GM12878 (cell line): ENCODE measurements at regions not wholly inside any gene's neighbourhood (a gene's known extent, or its start where the extent isn't known, plus 50 kb on each side); places are given as distances from the start of the nearest gene placed in this dataset.

Source experiments
- ATAC-seq: fragments of 200-7000 bp; cut with Tn5 transposase; 3 replicates; pipeline ENCODE4 v1.9.1; 2020; ENCODE audit warnings: mild to moderate bottlenecking, moderate library complexity
- BruUV-seq: library from RNA; stranded (reverse); fragments of 400-500 nt; replicated peaks from 2 replicates; lab custom pipeline; 2021; lab: Mats Ljungman, UMichigan
- CTCF ChIA-PET: fragments of 300-600 bp; sonication (Branson Sonifier 250); formaldehyde crosslinking; extraction: SDS; loops from one replicate; lab custom pipeline; 2021; ENCODE audit warnings: inconsistent platforms; lab: Yijun Ruan, JAX
- POLR2A ChIA-PET: fragments of 350-600 bp; formaldehyde crosslinking; extraction: SDS; loops from one replicate; lab custom pipeline; 2021; ENCODE audit warnings: inconsistent platforms; lab: Charles Lee
- RAD21 ChIA-PET: fragments of 300-600 bp; sonication (Branson Sonifier 250); formaldehyde crosslinking; loops from one replicate; lab custom pipeline; 2023; ENCODE audit warnings: antibody characterized with exemption; ENCODE audit not compliant: unreplicated experiment; lab: Charles Lee
- SMC1A ChIA-PET: fragments of 300-600 bp; sonication (Branson Sonifier 250); formaldehyde crosslinking; loops from one replicate; lab custom pipeline; 2023; ENCODE audit not compliant: unreplicated experiment, uncharacterized antibody; lab: Charles Lee
- DNase-seq: peaks from one replicate; pipeline ENCODE4 v3.0.0-alpha.2; 2011; ENCODE audit warnings: low read depth, low spot score
- FAIRE-seq: peaks from 3 replicates; lab custom pipeline; 2011; peaks lifted over from hg19 to GRCh38; lab: Jason Lieb, UNC
- H2AFZ ChIP-seq: 2 replicates; pipeline ENCODE4 v1.6.0; 2011; ENCODE audit warnings: low read depth, low read length, control low read depth; ENCODE audit not compliant: control insufficient read depth
- H3K27ac ChIP-seq: 2 replicates; pipeline ENCODE4 v1.5.1; 2011; ENCODE audit warnings: control low read depth; ENCODE audit not compliant: control insufficient read depth, insufficient read depth
- H3K27me3 ChIP-seq, 2 experiments: replicated peaks in 1 of 2; 2 replicates each; pipeline versions ENCODE4 v1.6.0 to v1.6.1; 2011; ENCODE audit warnings: low read length in 1 of 2; ENCODE audit not compliant: control insufficient read depth in 2 of 2, insufficient read depth in 2 of 2
- H3K36me3 ChIP-seq, 2 experiments: 2 replicates each; pipeline ENCODE4 v1.5.1; 2011; ENCODE audit warnings: low read length in 1 of 2; ENCODE audit not compliant: control insufficient read depth in 2 of 2, insufficient read depth in 2 of 2
- H3K4me1 ChIP-seq: 2 replicates; pipeline ENCODE4 v1.6.1; 2011; ENCODE audit warnings: mild to moderate bottlenecking, low read length, moderate library complexity, mixed read lengths; ENCODE audit not compliant: control insufficient read depth, insufficient read depth
- H3K4me2 ChIP-seq: 2 replicates; pipeline ENCODE4 v1.6.0; 2011; ENCODE audit warnings: control low read depth; ENCODE audit not compliant: control insufficient read depth, insufficient read depth
- H3K4me3 ChIP-seq: fragments of 200-600 bp; sonication (generic); 2 replicates; pipeline ENCODE4 v1.5.1; 2016
- H3K79me2 ChIP-seq: 2 replicates; pipeline ENCODE4 v1.6.0; 2011; ENCODE audit warnings: low read length; ENCODE audit not compliant: control insufficient read depth, insufficient read depth
- H3K9ac ChIP-seq: 2 replicates; pipeline ENCODE4 v1.8.0; 2011; ENCODE audit warnings: low read length, control low read depth, mixed read lengths; ENCODE audit not compliant: control insufficient read depth, insufficient read depth
- H3K9me3 ChIP-seq: replicated peaks from 3 replicates; pipeline ENCODE4 v1.5.1; 2011; ENCODE audit warnings: mild to moderate bottlenecking, low read length; ENCODE audit not compliant: control insufficient read depth, insufficient read depth
- H4K20me1 ChIP-seq: 2 replicates; pipeline ENCODE4 v1.6.0; 2011; ENCODE audit not compliant: control insufficient read depth, insufficient read depth
- BMI1 ChIP-seq: fragments of 450-650 bp; IDR thresholded peaks from 2 replicates; pipeline ENCODE4 v1.6.1; 2016; ENCODE audit warnings: mild to moderate bottlenecking, moderate library complexity, borderline replicate concordance
- CBX5 ChIP-seq: sonication (generic); IDR thresholded peaks from 2 replicates; pipeline ENCODE4 v1.6.1; 2016; ENCODE audit warnings: low read depth, moderate library complexity, mild to moderate bottlenecking, inconsistent platforms
- DPF2 ChIP-seq: fragments of 450-650 bp; IDR thresholded peaks from 2 replicates; pipeline ENCODE4 v1.6.1; 2017; ENCODE audit warnings: mild to moderate bottlenecking
- E2F4 ChIP-seq: IDR thresholded peaks from 2 replicates; pipeline ENCODE4 v1.6.1; 2012; ENCODE audit warnings: low read depth, low read length, improper control_type of control experiment
- E4F1 ChIP-seq: fragments of 450-650 bp; IDR thresholded peaks from 2 replicates; pipeline ENCODE4 v1.6.1; 2018; ENCODE audit warnings: borderline replicate concordance, mild to moderate bottlenecking; ENCODE audit not compliant: partially characterized antibody
- IKZF2 ChIP-seq, 2 experiments: fragments of 450-650 bp; IDR thresholded peaks; 2 replicates each; pipeline ENCODE4 v1.6.1; 2017; ENCODE audit warnings: mild to moderate bottlenecking in 2 of 2, moderate library complexity in 2 of 2
- RB1 ChIP-seq: fragments of 450-650 bp; formaldehyde crosslinking; IDR thresholded peaks from 2 replicates; pipeline ENCODE4 v1.6.1; 2017; ENCODE audit warnings: mild to moderate bottlenecking, borderline replicate concordance
- SKIL ChIP-seq: fragments of 450-650 bp; IDR thresholded peaks from 2 replicates; pipeline ENCODE4 v1.6.1; 2017; ENCODE audit warnings: mild to moderate bottlenecking, low read depth, inconsistent platforms; ENCODE audit not compliant: poor library complexity, severe bottlenecking
- SREBF1 ChIP-seq: IDR thresholded peaks from 2 replicates; pipeline ENCODE4 v1.6.1; 2012; ENCODE audit warnings: mild to moderate bottlenecking, low read length
- ZSCAN29 ChIP-seq: fragments of 450-650 bp; IDR thresholded peaks from 2 replicates; pipeline ENCODE4 v1.6.1; 2017; ENCODE audit warnings: mild to moderate bottlenecking, moderate library complexity
- WGBS: methylation state at CpG from one replicate; pipeline ENCODE4 v1.1.6; 2016; ENCODE audit warnings: low lambda C conversion rate; ENCODE audit not compliant: insufficient replicate concordance, insufficient coverage; ENCODE audit errors: missing lambda C conversion rate; 5-methylcytosine and 5-hydroxymethylcytosine counted together
- in situ Hi-C: fragments of 300-500 bp; cut with MboI; formaldehyde crosslinking; loops from 9 replicates; pipeline ENCODE4 v1.14.3; 2018; ENCODE audit warnings: mixed read lengths
- intact Hi-C: fragments of 100-400 bp; cut with micrococcal nuclease; formaldehyde crosslinking; loops from one replicate; pipeline ENCODE4 v1.14.2; 2022; ENCODE audit not compliant: unreplicated experiment

GRCh38 chr4:98728433-98728832, 70.0 kb upstream of the TSPAN5 start:
- in situ Hi-C loops (no loop called here), intact Hi-C loops (no loop called here)
- WGBS = 0% methylated on average over 4 of the region's 4 CpGs
- ChIA-PET SMC1A (interaction anchor here (0.8 to 1.5 kb wide), 2 partner anchors 15 to 252 kb away, joined by 3 read pairs; no protein-coding TSS in a partner anchor), RAD21 (no interaction called here), POLR2A (no interaction called here), CTCF (interaction anchor here (0.7 to 1.0 kb wide), 2 partner anchors 259 to 261 kb away, joined by 3 read pairs; no protein-coding TSS in a partner anchor)
- Histone ChIP-seq H3K79me2 (no peaks in the 10 kb centered on the region), H3K9ac (no peak overlapping the region), H3K27me3 (no peaks in the 10 kb centered on the region), H3K27ac (no peak overlapping the region), H3K4me2 (no peak overlapping the region), H3K4me3 (no peak overlapping the region), H4K20me1 (no peaks in the 10 kb centered on the region), H3K9me3 (no peaks in the 10 kb centered on the region), H2AFZ (no peak overlapping the region), H3K36me3 (no peaks in the 10 kb centered on the region), H3K4me1 (no peaks in the 10 kb centered on the region)
- BruUV-seq = no TSS peak
- DNase-seq (no peak), FAIRE-seq (no peak), ATAC-seq (no peak)
- no peak for TF ChIP-seq IKZF2 (IDR thresholded peaks at IDR 0.05)
- TF ChIP-seq E4F1 = no peak
- TF ChIP-seq ZSCAN29 = no peak
- TF ChIP-seq RB1 = no peak
- no peak for TF ChIP-seq SKIL
- no peak for TF ChIP-seq BMI1
- TF ChIP-seq DPF2 = no peak
- no peak for TF ChIP-seq CBX5
- TF ChIP-seq SREBF1 = no peak
- TF ChIP-seq E2F4 = no peak
